Kidney (tissue), 13 donors: ENCODE measurements at regions not wholly inside any gene's neighbourhood (a gene's known extent, or its start where the extent isn't known, plus 50 kb on each side); places are given as distances from the start of the nearest gene placed in this dataset.

Experiments
- DNase-seq, 5 donors: peaks; one replicate each; pipeline ENCODE4 v3.0.0-alpha.2; 2013 to 2020
- FAIRE-seq: peaks from 2 replicates; lab custom pipeline; 2012; peaks lifted over from hg19 to GRCh38; lab: Jason Lieb, UNC
- H3K27ac ChIP-seq, 2 donors: one replicate each; pipeline ENCODE4 v1.7.0; 2013; ENCODE audit warnings: low read depth in 2 of 2, low read length in 2 of 2, inconsistent platforms in 1 of 2
- H3K27me3 ChIP-seq: one replicate; pipeline ENCODE4 v1.7.1; 2013; ENCODE audit warnings: low read length, inconsistent platforms; ENCODE audit not compliant: control insufficient read depth, insufficient read depth
- H3K36me3 ChIP-seq, 3 donors: one replicate each; pipeline versions ENCODE4 v1.7.0 to v1.7.1; 2013; ENCODE audit warnings: low read length in 3 of 3, control low read depth in 1 of 3, inconsistent platforms in 1 of 3; ENCODE audit not compliant: insufficient read depth in 3 of 3, control insufficient read depth in 2 of 3
- H3K4me1 ChIP-seq, 3 donors: one replicate each; pipeline versions ENCODE4 v1.7.0 to v1.7.1; 2013; ENCODE audit warnings: low read length in 3 of 3, inconsistent platforms in 1 of 3, low read depth in 1 of 3; ENCODE audit not compliant: control insufficient read depth in 2 of 3, insufficient read depth in 2 of 3
- H3K4me3 ChIP-seq, 3 donors: one replicate each; pipeline versions ENCODE4 v1.7.0 to v1.8.1; 2013; ENCODE audit warnings: low read length in 3 of 3, control low read depth in 1 of 3, inconsistent platforms in 1 of 3
- H3K9ac ChIP-seq, 3 donors: one replicate each; pipeline versions ENCODE4 v1.7.0 to v1.7.1; 2013; ENCODE audit warnings: low read length in 3 of 3, control low read depth in 1 of 3, inconsistent platforms in 1 of 3
- H3K9me3 ChIP-seq, 3 donors: one replicate each; pipeline versions ENCODE4 v1.7.0 to v1.7.1; 2013; ENCODE audit warnings: low read length in 3 of 3, control low read depth in 1 of 3, inconsistent platforms in 1 of 3; ENCODE audit not compliant: control insufficient read depth in 2 of 3, insufficient read depth in 1 of 3
- CTCF ChIP-seq: IDR thresholded peaks from 3 replicates; pipeline ENCODE4 v1.5.1; 2012; ENCODE audit warnings: mild to moderate bottlenecking, moderate library complexity, borderline replicate concordance; ENCODE audit not compliant: insufficient read depth; ENCODE audit errors: extremely low read depth
- intact Hi-C: fragments of 100-400 bp; cut with DNase I; formaldehyde crosslinking; loops from one replicate; pipeline ENCODE4 v1.11.1; 2022
- donor health status: control.
- donor health status: control.
- donor health status: control.
- donor health status: control.
- donor health status: control.
- donor health status: DM: yes; HTN: yes; CAD: no.
- donor health status: Normal renal cell carcinoma (clear cell type).

GRCh38 chr6:1086446-1087153, 225.3 kb upstream of the FOXQ1 start:
- intact Hi-C loops, result no loop called here
- no peak overlapping the region for H3K4me3 ChIP-seq
- no peaks in the 10 kb centered on the region for H3K36me3 ChIP-seq
- H3K9me3 ChIP-seq, result no peaks in the 10 kb centered on the region
- no peak for DNase-seq
- FAIRE-seq, result no peak
- no peak overlapping the region for H3K27ac ChIP-seq
- TF ChIP-seq CTCF, result no peak
- no peak overlapping the region for H3K9ac ChIP-seq
- H3K27me3 ChIP-seq, result no peaks in the 10 kb centered on the region
- H3K4me1 ChIP-seq, result peaks cover 0 to 7% (median 0%) of the 10 kb centered on the region in 3 donors

- H3K9ac ChIP-seq, result no peak overlapping the region
- H3K27ac ChIP-seq, result no peak overlapping the region
- DNase-seq, result no peak
- TF ChIP-seq CTCF, result no peak
- no peaks in the 10 kb centered on the region for H3K36me3 ChIP-seq
- no peak overlapping the region for H3K4me3 ChIP-seq
- peaks cover 0 to 13% (median 0%) of the 10 kb centered on the region in 3 donors for H3K4me1 ChIP-seq
- no peaks in the 10 kb centered on the region for H3K27me3 ChIP-seq
- FAIRE-seq, result no peak
- intact Hi-C loops, result no loop called here
- H3K9me3 ChIP-seq, result no peaks in the 10 kb centered on the region
Observed at GRCh38 chr6:1082285-1082935, 229.5 kb upstream of the FOXQ1 start.

- H3K9ac ChIP-seq, result no peak overlapping the region
Observed at GRCh38 chr6:1081551-1082284, 230.2 kb upstream of the FOXQ1 start.

More at GRCh38 chr6:1081551-1082284, 230.2 kb upstream of the FOXQ1 start:
- FAIRE-seq (no peak), DNase-seq (peak in 1 of 5 donors; percentile 44)
- no peak overlapping the region for H3K4me3 ChIP-seq
- intact Hi-C loops, result no loop called here
- H3K27me3 ChIP-seq, result no peaks in the 10 kb centered on the region
- TF ChIP-seq CTCF, result no peak
- peaks cover 0 to 13% (median 0%) of the 10 kb centered on the region in 3 donors for H3K4me1 ChIP-seq
- H3K36me3 ChIP-seq, result no peaks in the 10 kb centered on the region
- H3K9me3 ChIP-seq, result no peaks in the 10 kb centered on the region
- no peak overlapping the region for H3K27ac ChIP-seq
